Colonic mucosa (tissue), 4 donors: ENCODE measurements at regions not wholly inside any gene's neighbourhood (a gene's known extent, or its start where the extent isn't known, plus 50 kb on each side); places are given as distances from the start of the nearest gene placed in this dataset.

ENCODE experiments used
- DNase-seq: peaks from one replicate; pipeline ENCODE4 v3.0.0-alpha.2; 2020
- H3K27ac ChIP-seq: fragments of 200-600 bp; one replicate; pipeline ENCODE4 v1.8.0; 2021
- H3K27me3 ChIP-seq: fragments of 200-600 bp; one replicate; pipeline ENCODE4 v1.8.0; 2021
- H3K36me3 ChIP-seq: fragments of 200-600 bp; one replicate; pipeline ENCODE4 v1.8.0; 2021
- H3K4me1 ChIP-seq: fragments of 200-600 bp; one replicate; pipeline ENCODE4 v1.8.0; 2021; ENCODE audit warnings: mild to moderate bottlenecking
- H3K4me3 ChIP-seq: fragments of 200-600 bp; one replicate; pipeline ENCODE4 v1.8.0; 2021
- H3K9ac ChIP-seq, 2 donors: one replicate each; pipeline ENCODE4 v1.7.0; 2013; ENCODE audit warnings: control low read depth in 2 of 2, low read depth in 2 of 2, low read length in 2 of 2
- H3K9me3 ChIP-seq: fragments of 200-600 bp; one replicate; pipeline ENCODE4 v1.8.0; 2021
- intact Hi-C: fragments of 100-400 bp; cut with DNase I; formaldehyde crosslinking; loops from one replicate; pipeline ENCODE4 v1.14.1; 2022
- TF ChIP-seq, protein P1 (sequence below): fragments of 200-600 bp; IDR thresholded peaks from one replicate; pipeline ENCODE4 v1.8.0; 2022; ENCODE audit warnings: antibody characterized with exemption, mild to moderate bottlenecking
- donor health status: healthy.
- donor health status: DM: no; HTN: no; CAD: no.
- donor health status: DM: no; HTN: no; CAD: no.

DNA sequence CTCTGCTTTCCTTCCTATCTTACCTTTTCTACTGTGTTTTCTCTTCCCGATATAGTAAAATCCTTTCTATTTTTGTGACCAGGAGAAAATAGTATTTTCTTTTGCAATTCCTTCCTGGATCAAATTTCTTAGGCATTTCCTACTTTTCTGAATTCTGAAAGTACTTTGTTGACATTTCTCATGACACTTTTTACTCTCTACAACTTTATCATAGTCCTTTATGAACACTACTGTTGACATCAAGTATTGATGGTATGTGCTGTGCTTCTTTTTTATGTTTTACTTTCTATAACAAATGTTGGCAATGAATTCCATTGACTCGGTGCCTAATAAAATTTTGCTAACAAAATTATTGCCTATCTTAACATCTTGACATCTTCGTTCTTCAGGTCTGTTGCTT is 217.7 kb upstream of the TCF4 start:
- H3K27ac ChIP-seq: no peak overlapping the region
- H3K36me3 ChIP-seq: no peaks in the 10 kb centered on the region
- TF ChIP-seq, protein P1, sequence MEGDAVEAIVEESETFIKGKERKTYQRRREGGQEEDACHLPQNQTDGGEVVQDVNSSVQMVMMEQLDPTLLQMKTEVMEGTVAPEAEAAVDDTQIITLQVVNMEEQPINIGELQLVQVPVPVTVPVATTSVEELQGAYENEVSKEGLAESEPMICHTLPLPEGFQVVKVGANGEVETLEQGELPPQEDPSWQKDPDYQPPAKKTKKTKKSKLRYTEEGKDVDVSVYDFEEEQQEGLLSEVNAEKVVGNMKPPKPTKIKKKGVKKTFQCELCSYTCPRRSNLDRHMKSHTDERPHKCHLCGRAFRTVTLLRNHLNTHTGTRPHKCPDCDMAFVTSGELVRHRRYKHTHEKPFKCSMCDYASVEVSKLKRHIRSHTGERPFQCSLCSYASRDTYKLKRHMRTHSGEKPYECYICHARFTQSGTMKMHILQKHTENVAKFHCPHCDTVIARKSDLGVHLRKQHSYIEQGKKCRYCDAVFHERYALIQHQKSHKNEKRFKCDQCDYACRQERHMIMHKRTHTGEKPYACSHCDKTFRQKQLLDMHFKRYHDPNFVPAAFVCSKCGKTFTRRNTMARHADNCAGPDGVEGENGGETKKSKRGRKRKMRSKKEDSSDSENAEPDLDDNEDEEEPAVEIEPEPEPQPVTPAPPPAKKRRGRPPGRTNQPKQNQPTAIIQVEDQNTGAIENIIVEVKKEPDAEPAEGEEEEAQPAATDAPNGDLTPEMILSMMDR: no peak
- no peak for DNase-seq
- intact Hi-C loops: no loop called here
- no peak overlapping the region for H3K9ac ChIP-seq
- no peaks in the 10 kb centered on the region for H3K9me3 ChIP-seq
- no peaks in the 10 kb centered on the region for H3K27me3 ChIP-seq
- no peak overlapping the region for H3K4me3 ChIP-seq
- H3K4me1 ChIP-seq: no peaks in the 10 kb centered on the region

DNA sequence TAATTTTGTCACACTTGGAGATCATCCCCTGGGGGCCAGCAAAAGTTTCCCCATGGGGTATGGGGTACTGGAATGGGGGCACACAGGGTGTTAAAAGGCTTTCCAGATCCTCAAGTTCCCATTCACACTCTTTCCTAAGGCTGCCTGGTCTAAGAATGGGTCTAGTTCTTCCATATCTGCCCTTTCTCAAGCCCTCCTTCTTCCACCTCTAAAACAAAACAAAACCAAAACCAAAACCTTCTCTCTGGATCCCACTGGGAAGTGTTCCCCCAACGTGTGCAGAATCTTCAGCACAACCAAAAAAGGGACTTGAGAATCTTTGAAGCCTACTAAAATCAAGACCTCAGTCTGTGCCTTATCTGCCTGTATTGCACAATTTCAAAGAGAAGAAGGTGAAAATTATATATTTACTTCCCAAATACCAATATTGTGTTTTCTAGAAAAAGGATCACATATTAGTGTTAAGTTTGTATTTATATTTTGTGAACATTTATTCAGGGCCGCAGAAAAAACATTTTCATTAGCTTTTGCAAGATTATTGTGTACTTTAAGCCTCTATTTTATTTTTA is 207.2 kb upstream of the TCF4 start:
- intact Hi-C loops: no loop called here
- Histone ChIP-seq H3K9me3 (no peaks in the 10 kb centered on the region), H3K4me1 (no peaks in the 10 kb centered on the region), H3K9ac (no peak overlapping the region), H3K36me3 (no peaks in the 10 kb centered on the region), H3K27ac (no peak overlapping the region), H3K27me3 (no peaks in the 10 kb centered on the region), H3K4me3 (no peak overlapping the region)
- TF ChIP-seq, protein P1: no peak
- no peak for DNase-seq

GRCh38 chr18:55794288-55795052 is 206.5 kb upstream of the TCF4 start:
- no peak overlapping the region for H3K27ac ChIP-seq
- H3K9ac ChIP-seq: no peak overlapping the region
- TF ChIP-seq, protein P1: no peak
- DNase-seq: no peak
- H3K4me3 ChIP-seq: no peak overlapping the region
- H3K4me1 ChIP-seq: no peaks in the 10 kb centered on the region
- no peaks in the 10 kb centered on the region for H3K9me3 ChIP-seq
- no peaks in the 10 kb centered on the region for H3K27me3 ChIP-seq
- intact Hi-C loops: no loop called here
- H3K36me3 ChIP-seq: no peaks in the 10 kb centered on the region

GRCh38 chr18:55790296-55790695 is 202.3 kb upstream of the TCF4 start:
- H3K4me1 ChIP-seq: no peaks in the 10 kb centered on the region
- no peaks in the 10 kb centered on the region for H3K27me3 ChIP-seq
- no peak overlapping the region for H3K27ac ChIP-seq
- DNase-seq: no peak
- no peaks in the 10 kb centered on the region for H3K36me3 ChIP-seq
- no peak overlapping the region for H3K9ac ChIP-seq
- no peak overlapping the region for H3K4me3 ChIP-seq
- intact Hi-C loops: no loop called here
- TF ChIP-seq, protein P1: no peak
- no peaks in the 10 kb centered on the region for H3K9me3 ChIP-seq

DNA sequence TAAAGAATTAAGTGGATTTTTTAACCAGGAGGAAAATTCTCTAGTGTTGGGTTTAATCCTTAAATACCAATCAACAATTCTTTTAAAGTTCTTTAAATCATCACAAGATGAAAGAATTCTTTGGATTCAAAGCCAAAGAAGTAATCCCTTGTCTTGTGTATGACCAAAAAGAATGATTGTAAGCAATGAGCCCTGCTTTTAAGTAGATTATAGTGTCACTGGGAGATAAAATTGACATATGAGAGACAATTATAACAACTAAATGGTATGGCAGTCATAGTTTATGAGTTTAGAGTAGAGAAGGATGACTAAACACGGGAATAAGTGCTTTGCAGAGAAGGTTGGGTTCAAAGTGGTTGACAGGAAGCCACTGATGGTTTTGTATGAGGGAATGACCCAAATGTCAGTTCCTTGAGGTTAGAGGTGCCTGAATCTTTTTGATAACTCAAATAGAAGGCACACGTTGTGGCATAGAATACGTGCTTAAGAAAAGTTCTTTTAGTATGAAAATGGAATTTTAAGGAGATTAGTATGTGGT is 199.6 kb upstream of the TCF4 start:
- intact Hi-C loops: no loop called here
- no peak overlapping the region for H3K27ac ChIP-seq
- no peak overlapping the region for H3K9ac ChIP-seq
- H3K4me1 ChIP-seq: no peaks in the 10 kb centered on the region
- no peaks in the 10 kb centered on the region for H3K27me3 ChIP-seq
- no peaks in the 10 kb centered on the region for H3K9me3 ChIP-seq
- DNase-seq: no peak
- H3K4me3 ChIP-seq: no peak overlapping the region
- TF ChIP-seq, protein P1: no peak
- H3K36me3 ChIP-seq: no peaks in the 10 kb centered on the region
